GM12874 (cell line): ENCODE measurements at regions not wholly inside any gene's neighbourhood (a gene's known extent, or its start where the extent isn't known, plus 50 kb on each side); places are given as distances from the start of the nearest gene placed in this dataset.

Experiments used
- TF ChIP-seq, protein P1 (sequence below): IDR thresholded peaks from 2 replicates; pipeline ENCODE4 v1.5.1; 2011; ENCODE audit warnings: low read depth, mild to moderate bottlenecking, control low read depth, low read length, moderate library complexity; ENCODE audit not compliant: insufficient read depth

DNA sequence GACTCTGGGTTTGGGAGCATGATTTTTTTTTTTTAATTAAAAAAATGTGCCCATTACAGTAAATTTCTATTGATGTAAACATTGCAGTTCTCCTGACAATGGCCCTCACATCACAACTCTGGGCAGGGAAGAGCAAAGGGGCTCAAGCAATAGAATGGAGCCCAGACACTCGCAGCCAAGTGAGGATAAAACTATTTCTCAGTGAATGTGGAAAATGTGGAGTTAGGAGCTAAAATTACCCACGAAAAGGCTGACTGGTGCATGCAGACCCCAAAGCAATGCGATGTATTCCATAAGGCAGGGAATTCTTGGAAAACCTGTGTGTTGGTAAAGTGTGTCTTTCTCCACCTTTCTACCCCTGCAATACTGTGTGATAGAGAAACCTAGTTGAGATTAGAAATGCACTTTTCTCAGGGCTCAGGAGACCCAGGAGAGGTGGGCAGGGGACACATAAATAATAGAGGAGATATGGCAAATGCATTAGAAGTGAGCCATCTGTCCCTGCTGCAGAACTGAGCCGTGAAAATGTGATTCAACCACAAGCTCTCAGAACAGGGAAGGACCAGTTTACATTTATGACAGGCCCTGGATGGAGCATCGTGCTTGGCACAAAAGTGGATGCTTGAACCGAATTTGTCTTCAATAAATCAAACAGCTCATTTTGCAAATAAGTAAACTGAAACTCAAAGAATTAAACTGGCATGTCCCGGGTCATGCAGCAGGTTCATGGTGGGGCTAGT is 100.1 kb downstream of the MYCN start:
- TF ChIP-seq, protein P1, sequence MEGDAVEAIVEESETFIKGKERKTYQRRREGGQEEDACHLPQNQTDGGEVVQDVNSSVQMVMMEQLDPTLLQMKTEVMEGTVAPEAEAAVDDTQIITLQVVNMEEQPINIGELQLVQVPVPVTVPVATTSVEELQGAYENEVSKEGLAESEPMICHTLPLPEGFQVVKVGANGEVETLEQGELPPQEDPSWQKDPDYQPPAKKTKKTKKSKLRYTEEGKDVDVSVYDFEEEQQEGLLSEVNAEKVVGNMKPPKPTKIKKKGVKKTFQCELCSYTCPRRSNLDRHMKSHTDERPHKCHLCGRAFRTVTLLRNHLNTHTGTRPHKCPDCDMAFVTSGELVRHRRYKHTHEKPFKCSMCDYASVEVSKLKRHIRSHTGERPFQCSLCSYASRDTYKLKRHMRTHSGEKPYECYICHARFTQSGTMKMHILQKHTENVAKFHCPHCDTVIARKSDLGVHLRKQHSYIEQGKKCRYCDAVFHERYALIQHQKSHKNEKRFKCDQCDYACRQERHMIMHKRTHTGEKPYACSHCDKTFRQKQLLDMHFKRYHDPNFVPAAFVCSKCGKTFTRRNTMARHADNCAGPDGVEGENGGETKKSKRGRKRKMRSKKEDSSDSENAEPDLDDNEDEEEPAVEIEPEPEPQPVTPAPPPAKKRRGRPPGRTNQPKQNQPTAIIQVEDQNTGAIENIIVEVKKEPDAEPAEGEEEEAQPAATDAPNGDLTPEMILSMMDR: no peak

DNA sequence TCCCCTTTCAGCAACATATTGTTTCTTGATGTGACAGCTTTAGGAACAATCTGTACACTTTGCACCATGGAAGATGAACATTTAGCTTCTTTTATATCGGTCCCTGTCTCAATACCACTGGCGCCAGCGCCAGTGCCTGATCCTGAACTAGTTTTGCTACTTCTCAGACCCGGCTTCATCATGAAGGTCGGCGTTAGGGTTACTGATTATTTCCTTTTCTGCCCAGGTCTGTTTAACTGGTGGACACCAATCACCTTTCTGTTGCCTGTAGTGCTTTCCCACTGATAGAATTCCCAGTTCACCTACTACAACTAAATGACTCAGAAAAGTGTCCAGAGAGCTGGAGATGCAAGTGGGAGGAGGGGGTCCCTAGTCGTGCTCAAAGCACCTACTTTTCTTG is 99.5 kb downstream of the MYCN start:
- TF ChIP-seq, protein P1: no peak

DNA sequence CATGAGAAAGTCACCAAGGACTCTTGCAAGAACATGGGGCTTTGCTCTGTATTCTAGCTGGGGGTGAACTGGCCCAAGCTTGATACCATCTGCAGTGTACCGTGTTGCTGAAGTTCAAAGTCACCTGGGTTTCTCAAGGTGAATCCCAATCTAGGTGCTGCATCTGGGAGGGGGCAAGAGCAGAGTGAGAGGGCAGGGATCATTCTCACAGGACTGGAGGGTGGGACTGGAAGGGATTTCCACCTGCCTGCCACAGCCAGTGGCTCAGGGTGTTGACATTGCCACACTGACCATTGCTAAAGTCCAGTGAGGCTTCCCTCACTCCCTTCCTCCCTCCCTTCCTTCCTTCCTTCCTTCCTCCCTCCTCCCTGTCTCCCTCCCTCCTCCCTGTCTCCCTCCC is 98.7 kb downstream of the MYCN start:
- TF ChIP-seq, protein P1: no peak

DNA sequence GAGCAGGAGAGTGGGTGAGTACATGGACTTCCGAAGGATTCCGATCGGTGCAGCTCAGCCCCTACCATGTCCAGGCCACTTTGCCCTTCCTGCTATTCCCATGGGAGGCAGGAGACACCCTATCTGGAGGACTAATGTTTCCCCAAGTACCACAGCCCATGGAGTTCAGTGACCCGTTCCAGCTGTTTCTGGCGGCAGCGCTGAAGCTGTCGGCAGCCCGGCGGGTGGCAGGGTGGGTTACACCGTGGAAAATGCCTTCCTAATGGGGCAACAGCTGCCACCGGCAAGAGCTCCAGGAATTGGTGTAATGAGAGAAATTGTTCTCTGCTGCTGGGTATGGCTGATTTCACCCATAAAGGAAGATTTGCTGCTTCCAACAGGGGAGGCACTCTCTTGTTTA is 98.3 kb downstream of the MYCN start:
- TF ChIP-seq, protein P1: no peak

DNA sequence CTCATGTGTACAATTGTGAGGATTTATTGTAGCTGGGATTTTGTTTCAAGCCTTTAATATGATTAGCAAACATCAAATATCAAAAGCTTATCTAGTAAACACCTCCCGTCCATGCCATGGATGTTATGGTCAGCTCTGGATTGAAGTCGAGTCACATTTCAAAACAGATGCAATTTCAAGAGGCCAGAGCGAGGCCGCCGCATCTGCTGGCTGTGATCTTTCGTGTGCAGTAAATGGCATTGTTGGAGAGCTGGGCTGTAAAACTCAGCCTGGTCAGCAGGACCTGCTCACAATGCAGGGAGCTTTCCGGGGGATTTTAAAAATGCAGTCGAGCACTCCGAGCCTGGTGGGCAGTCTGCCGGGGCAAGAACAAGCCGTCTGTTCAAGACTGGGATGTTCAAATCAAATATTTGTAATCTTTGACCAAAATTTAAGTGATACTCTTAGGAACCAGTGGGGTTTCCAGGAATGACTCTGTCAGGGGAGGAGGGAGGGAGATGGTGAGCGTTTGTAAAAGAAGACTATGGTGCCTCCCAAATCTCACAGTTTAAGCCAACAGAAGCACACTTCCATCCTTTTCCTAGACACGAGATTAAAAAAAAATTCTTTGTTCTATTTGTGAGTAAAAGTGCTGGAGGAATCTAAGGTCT is 97.6 kb downstream of the MYCN start:
- TF ChIP-seq, protein P1: no peak

DNA sequence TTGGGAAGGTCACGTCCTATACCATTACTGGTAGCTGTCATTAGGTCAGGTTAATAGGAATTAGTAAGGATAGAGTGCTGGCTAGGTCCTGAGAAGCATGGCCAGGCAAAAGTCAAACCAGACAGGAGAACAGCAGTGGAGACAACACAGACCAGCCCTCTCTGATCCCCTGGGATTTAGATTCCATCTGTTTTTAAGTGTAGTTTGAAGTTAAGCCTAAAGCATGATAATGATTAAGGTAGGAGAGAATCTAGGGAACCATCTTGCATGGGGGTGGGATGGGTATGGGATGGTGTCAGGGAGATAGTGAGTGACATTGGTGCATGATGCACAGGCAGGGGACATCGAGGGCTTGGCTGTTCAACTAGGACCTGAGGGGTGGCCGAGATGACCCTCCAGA is 96.6 kb downstream of the MYCN start:
- TF ChIP-seq, protein P1: no peak

DNA sequence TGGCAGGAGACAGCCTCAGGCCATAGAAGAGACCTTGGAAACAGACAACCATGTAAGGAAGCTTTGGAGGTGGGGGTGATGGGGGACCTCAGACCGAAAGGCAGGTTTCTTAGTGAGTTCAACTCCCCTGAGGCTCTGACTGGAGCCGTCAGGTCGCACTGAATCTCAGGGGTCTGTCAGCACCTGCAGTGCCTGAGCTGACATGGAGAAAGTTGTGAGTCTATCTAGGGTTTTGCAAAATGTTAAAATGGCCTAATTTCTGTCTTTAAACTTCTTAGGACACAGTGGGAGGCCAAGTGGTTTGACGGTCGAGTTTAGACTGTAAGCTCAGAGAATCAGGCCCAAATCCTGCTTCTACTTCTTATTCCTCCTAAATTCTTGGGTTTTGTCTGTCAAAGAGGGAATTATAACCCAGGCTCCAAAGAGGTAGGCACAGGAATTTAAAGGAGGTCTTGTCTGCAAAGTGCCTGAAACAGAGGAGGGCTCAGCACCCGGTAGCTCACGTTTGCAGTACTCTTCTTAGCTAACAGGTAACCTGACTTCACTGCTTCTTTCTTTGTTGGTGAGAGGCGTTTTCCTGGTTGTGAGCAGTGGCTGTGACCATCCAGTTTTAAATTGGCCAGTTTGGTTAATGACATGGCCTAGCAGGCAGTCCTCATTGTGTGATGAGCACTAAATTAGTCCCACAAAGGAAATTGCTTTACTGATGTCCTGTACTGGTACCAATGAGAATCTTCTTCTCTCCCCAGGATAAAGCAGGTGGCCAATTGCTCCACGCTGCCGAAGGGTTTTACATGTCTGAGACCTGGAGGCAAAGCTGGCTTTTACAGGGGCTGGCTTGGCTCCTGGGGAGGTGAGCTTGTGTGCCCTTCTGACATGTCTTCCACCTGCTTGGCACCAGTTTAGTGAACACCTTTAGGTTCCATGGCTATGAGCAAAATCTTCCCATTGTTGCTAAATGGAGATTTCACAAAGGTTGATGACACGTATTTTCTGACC is 95.7 kb downstream of the MYCN start:
- TF ChIP-seq, protein P1: no peak
